ENCODE measurements at regions not wholly inside any gene's neighbourhood (a gene's known extent, or its start where the extent isn't known, plus 50 kb on each side); places are given as distances from the start of the nearest gene placed in this dataset.

GRCh38 chr9:107942291-107942690 is 452.7 kb upstream of the KLF4 start:
- dilution Hi-C loops (cut with MboI; ENCODE audit: extremely low pct_ligation_motif_present, low sequenced_read_pairs): no loop called here
- Histone ChIP-seq H3K4me1 (ENCODE audit: control insufficient read depth, extremely low read depth, insufficient read depth, low read length) (no peaks in the 10 kb centered on the region), H3K9ac (replicated peaks; ENCODE audit: extremely low read depth, insufficient read depth, low read length) (no peak overlapping the region), H4K20me1 (replicated peaks; ENCODE audit: control insufficient read depth, extremely low read depth, insufficient read depth, low read length) (no peaks in the 10 kb centered on the region), H3K79me2 (ENCODE audit: control insufficient read depth, insufficient read depth, low read length) (no peaks in the 10 kb centered on the region), H3K27ac (ENCODE audit: insufficient read depth, low read depth, low read length) (no peak overlapping the region), H3K27me3 (ENCODE audit: control insufficient read depth in 2 of 2, insufficient read depth in 2 of 2, low read length in 2 of 2) (no peaks in the 10 kb centered on the region), H2AFZ (ENCODE audit: low read depth, low read length) (no peak overlapping the region), H3K9me3 (replicated peaks; ENCODE audit: control insufficient read depth, insufficient read depth, low read length) (no peaks in the 10 kb centered on the region), H3K36me3 (ENCODE audit: control insufficient read depth in 2 of 2, extremely low read depth in 1 of 2, insufficient read depth in 2 of 2, low read length in 2 of 2) (no peaks in the 10 kb centered on the region), H3K4me3 (replicated peaks in 1 of 3; ENCODE audit: insufficient read depth in 1 of 3, low read depth in 1 of 3, low read length in 3 of 3) (no peak overlapping the region), H3K4me2 (ENCODE audit: insufficient read depth, low read length) (no peak overlapping the region), H3K9me1 (replicated peaks; ENCODE audit: control insufficient read depth, extremely low read depth, insufficient read depth, low read length) (no peaks in the 10 kb centered on the region)
- ChIA-PET CTCF (no interaction called here), POLR2A (no interaction called here)
- intact Hi-C loops (cut with micrococcal nuclease): no loop called here
- FAIRE-seq (no peak), DNase-seq (ENCODE audit: low read depth, low spot score) (no peak)
- TF ChIP-seq FOS (IDR thresholded peaks at IDR 0.05; ENCODE audit: borderline replicate concordance, insufficient read depth, low read length) (no peak), MAX (IDR thresholded peaks at IDR 0.05; ENCODE audit: insufficient read depth, insufficient read length) (no peak), POLR2AphosphoS5 (IDR thresholded peaks at IDR 0.05; ENCODE audit: insufficient read depth, low read depth, low read length) (no peak), GATA2 (IDR thresholded peaks at IDR 0.05; ENCODE audit: insufficient read depth, insufficient read length, low read depth, low read length) (no peak), CTCF (IDR thresholded peaks at IDR 0.05; ENCODE audit: extremely low read depth in 1 of 2, insufficient read depth in 1 of 2, low read depth in 1 of 2, low read length in 2 of 2) (no peak), EZH2 (IDR thresholded peaks at IDR 0.05; ENCODE audit: borderline replicate concordance, low read depth, low read length, severe bottlenecking) (no peak), POLR2A (IDR thresholded peaks at IDR 0.05; ENCODE audit: low read depth, low read length) (no peak), JUN (IDR thresholded peaks at IDR 0.05; ENCODE audit: borderline replicate concordance, insufficient read depth, insufficient read length, low read depth) (no peak), MYC (IDR thresholded peaks at IDR 0.05; ENCODE audit: low read depth, low read length) (no peak)
- no TSS peak for BruUV-seq (replicated peaks)

All from endothelial cell of umbilical vein (primary cell).